A549 (cell line): ENCODE measurements at regions not wholly inside any gene's neighbourhood (a gene's known extent, or its start where the extent isn't known, plus 50 kb on each side); places are given as distances from the start of the nearest gene placed in this dataset.

ENCODE experiments used
- BHLHE40 ChIP-seq: IDR thresholded peaks from 2 replicates; pipeline ENCODE4 v1.6.1; 2012; ENCODE audit warnings: low read depth, low read length, inconsistent platforms
- CTCF ChIP-seq: fragments of >200 bp; sonication (Bioruptor Twin); formaldehyde crosslinking; IDR thresholded peaks from 3 replicates; pipeline ENCODE4 v1.5.1; 2016
- EP300 ChIP-seq, 2 experiments: fragments of >200 bp; sonication (Bioruptor Twin); formaldehyde crosslinking; IDR thresholded peaks; 2 replicates in 1 of 2; 3 replicates in 1 of 2; pipeline ENCODE4 v1.6.1; 2016 to 2017
- FOSB ChIP-seq: fragments of 250-450 bp; sonication (Bioruptor Pico); IDR thresholded peaks from 2 replicates; pipeline ENCODE4 v1.5.0; 2020; ENCODE audit warnings: mild to moderate bottlenecking, moderate library complexity
- FOXS1 ChIP-seq: fragments of 250-450 bp; sonication (Bioruptor Pico); IDR thresholded peaks from 2 replicates; pipeline ENCODE4 v1.5.0; 2020; ENCODE audit warnings: mild to moderate bottlenecking, moderate library complexity
- MAX ChIP-seq: IDR thresholded peaks from 2 replicates; pipeline ENCODE4 v1.6.1; 2012
- MYC ChIP-seq: IDR thresholded peaks from 2 replicates; pipeline ENCODE4 v1.6.1; 2012; ENCODE audit warnings: mild to moderate bottlenecking, inconsistent platforms, low read length, improper control_type of control experiment, borderline replicate concordance
- NPAS2 ChIP-seq: fragments of 250-450 bp; sonication (Bioruptor Pico); IDR thresholded peaks from 2 replicates; pipeline ENCODE4 v1.8.0; 2022; ENCODE audit warnings: mild to moderate bottlenecking, moderate library complexity, borderline replicate concordance
- POLR2A ChIP-seq: IDR thresholded peaks from 2 replicates; pipeline ENCODE4 v1.6.1; 2012; ENCODE audit warnings: mild to moderate bottlenecking, low read length
- POLR2AphosphoS2 ChIP-seq: conservative IDR thresholded peaks from 2 replicates; pipeline ENCODE4 v1.6.1; 2012; ENCODE audit warnings: low read length, improper control_type of control experiment, inconsistent platforms
- RARB ChIP-seq: fragments of 250-450 bp; sonication (Bioruptor Pico); IDR thresholded peaks from 2 replicates; pipeline ENCODE4 v1.8.0; 2021; ENCODE audit warnings: mild to moderate bottlenecking, moderate library complexity
- RNF2 ChIP-seq: fragments of 200-600 bp; sonication (generic); IDR thresholded peaks from 2 replicates; pipeline ENCODE4 v1.6.1; 2016; ENCODE audit warnings: low read depth, mild to moderate bottlenecking, antibody characterized with exemption, moderate library complexity, borderline replicate concordance
- SMC3 ChIP-seq: fragments of >200 bp; sonication (Bioruptor Twin); formaldehyde crosslinking; IDR thresholded peaks from 3 replicates; pipeline ENCODE4 v1.6.1; 2018; ENCODE audit warnings: inconsistent platforms

- TF ChIP-seq MAX (no peak), CTCF (no peak), RNF2 (no peak), NPAS2 (CRISPR knock-in tag) (no peak), POLR2AphosphoS2 (no peak), BHLHE40 (no peak), FOSB (no peak), SMC3 (no peak), POLR2A (no peak), FOXS1 (CRISPR knock-in tag) (no peak), EP300 (IDR thresholded peaks at IDR 0.05) (no peak), RARB (CRISPR knock-in tag) (no peak), MYC (no peak)
These were observed 79.4 kb upstream of the IZUMO3 start for GRCh38 chr9:24625097-24625496.
